K562 (cell line): ENCODE measurements at regions not wholly inside any gene's neighbourhood (a gene's known extent, or its start where the extent isn't known, plus 50 kb on each side); places are given as distances from the start of the nearest gene placed in this dataset.

Source experiments
- CLOCK ChIP-seq: fragments of 250-450 bp; sonication (Bioruptor Pico); IDR thresholded peaks from 2 replicates; pipeline ENCODE4 v1.4.0; 2020; ENCODE audit warnings: mild to moderate bottlenecking, moderate library complexity, borderline replicate concordance
- ETV6 ChIP-seq, 3 experiments: fragments of 150-350 bp in 1 of 3; sonication (generic) in 1 of 3; formaldehyde crosslinking in 1 of 3; IDR thresholded peaks; 2 replicates each; pipeline versions ENCODE4 v1.6.1 to v1.8.0; 2014 to 2022; ENCODE audit warnings: borderline replicate concordance in 2 of 3, low read depth in 2 of 3, antibody characterized with exemption in 1 of 3, low read length in 1 of 3, mild to moderate bottlenecking in 1 of 3, missing genetic modification reagents in 1 of 3
- FOXP4 ChIP-seq: sonication (generic); formaldehyde crosslinking; IDR thresholded peaks from 2 replicates; pipeline ENCODE4 v1.8.0; 2022; ENCODE audit warnings: mild to moderate bottlenecking, missing genetic modification reagents, borderline replicate concordance
- MCM3 ChIP-seq: fragments of 450-650 bp; IDR thresholded peaks from 2 replicates; pipeline ENCODE4 v1.6.1; 2016
- PRMT5 ChIP-seq: sonication (generic); formaldehyde crosslinking; IDR thresholded peaks from 2 replicates; pipeline ENCODE4 v1.5.0; 2020; ENCODE audit warnings: missing genetic modification reagents
- USF1 ChIP-seq: sonication (generic); formaldehyde crosslinking; IDR thresholded peaks from 2 replicates; pipeline ENCODE4 v1.9.0; 2022; ENCODE audit warnings: mild to moderate bottlenecking, missing genetic modification reagents
- ZKSCAN3 ChIP-seq: fragments of 250-450 bp; sonication (Bioruptor Pico); IDR thresholded peaks from 2 replicates; pipeline ENCODE4 v1.4.0; 2020
- ZNF143 ChIP-seq: sonication (generic); formaldehyde crosslinking; IDR thresholded peaks from 2 replicates; pipeline ENCODE4 v1.9.0; 2022; ENCODE audit warnings: mild to moderate bottlenecking, missing genetic modification reagents

- TF ChIP-seq CLOCK (CRISPR knock-in tag): no peak
- TF ChIP-seq PRMT5 (CRISPR knock-in tag): no peak
- no peak for TF ChIP-seq ZNF143 (CRISPR knock-in tag)
- TF ChIP-seq USF1 (CRISPR knock-in tag): no peak
- no peak for TF ChIP-seq ZKSCAN3 (CRISPR knock-in tag)
- TF ChIP-seq MCM3: no peak
- TF ChIP-seq FOXP4 (CRISPR knock-in tag): no peak
- no peak for TF ChIP-seq ETV6 (IDR thresholded peaks at IDR 0.05; ENCODE audit: borderline replicate concordance in 1 of 2, low read depth in 2 of 2, low read length in 1 of 2)
- TF ChIP-seq ETV6 (CRISPR knock-in tag; IDR thresholded peaks at IDR 0.05; ENCODE audit: borderline replicate concordance): no peak
Observed at GRCh38 chr9:111222757-111223156, 107.3 kb downstream of the OR2K2 start (continued).
